NCI-H226 (cell line): ENCODE measurements at regions not wholly inside any gene's neighbourhood (a gene's known extent, or its start where the extent isn't known, plus 50 kb on each side); places are given as distances from the start of the nearest gene placed in this dataset.
A peak's percentile ranks its signal among the peaks of the same experiment; 100 is the strongest.
"Not testable (repeated sequence)": the region's sequence is repeated elsewhere in the genome, so short reads cannot be mapped to it uniquely, and the experiment has no call there.

ENCODE experiments used
- DNase-seq: peaks from one replicate; pipeline ENCODE4 v3.0.0-alpha.2; 2015

DNA sequence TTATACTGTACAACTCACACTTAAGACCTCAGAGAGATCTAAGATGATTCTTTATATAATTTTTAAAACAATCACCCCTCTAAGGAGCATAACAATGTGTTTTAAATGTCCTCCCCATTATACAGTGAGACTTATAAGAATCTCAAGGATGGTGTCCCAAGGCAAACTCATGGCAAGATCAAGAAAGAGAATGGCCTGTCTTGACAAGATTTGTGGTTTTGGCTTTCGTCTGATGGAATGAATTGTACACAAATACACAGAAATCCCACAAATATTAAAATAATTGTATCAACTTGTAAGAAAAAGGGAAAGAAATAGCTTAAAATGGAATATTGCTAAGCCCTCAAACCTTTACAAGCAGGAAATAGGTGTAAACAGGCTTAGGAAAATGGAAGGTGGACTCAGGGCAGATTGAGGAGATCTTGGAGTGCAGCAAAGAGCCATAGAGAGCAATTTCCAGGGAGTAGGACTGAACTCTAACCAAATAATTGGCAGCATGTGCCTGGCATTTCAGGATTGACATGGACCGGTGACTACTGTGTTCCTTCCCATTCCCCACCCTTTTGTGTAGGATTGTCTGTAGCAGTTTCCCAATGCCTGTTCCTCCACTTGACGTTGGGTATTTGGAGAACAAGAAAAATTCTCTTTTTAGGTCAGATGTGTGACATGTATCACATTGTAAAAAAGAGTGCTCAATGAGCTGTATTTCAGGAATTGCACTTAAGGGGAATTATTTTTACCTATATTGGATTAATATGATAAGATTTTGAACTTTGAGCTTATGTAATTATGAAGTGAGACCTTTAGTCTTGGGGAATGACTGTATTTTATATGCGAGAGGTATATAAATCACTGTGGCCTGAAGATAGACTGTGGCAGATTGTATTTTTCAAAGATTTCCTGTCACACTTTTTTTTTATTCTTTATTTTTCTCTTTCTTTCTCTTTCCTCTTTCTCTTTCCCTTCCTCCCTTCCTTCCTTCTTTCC lies 317.8 kb upstream of the SLITRK3 start:
- DNase-seq = no peak

GRCh38 chr3:165507576-165507975 lies 311.4 kb upstream of the SLITRK3 start:
- DNase-seq = peak; percentile 88

GRCh38 chr3:165507060-165507459 lies 310.9 kb upstream of the SLITRK3 start:
- DNase-seq = peak; percentile 24

DNA sequence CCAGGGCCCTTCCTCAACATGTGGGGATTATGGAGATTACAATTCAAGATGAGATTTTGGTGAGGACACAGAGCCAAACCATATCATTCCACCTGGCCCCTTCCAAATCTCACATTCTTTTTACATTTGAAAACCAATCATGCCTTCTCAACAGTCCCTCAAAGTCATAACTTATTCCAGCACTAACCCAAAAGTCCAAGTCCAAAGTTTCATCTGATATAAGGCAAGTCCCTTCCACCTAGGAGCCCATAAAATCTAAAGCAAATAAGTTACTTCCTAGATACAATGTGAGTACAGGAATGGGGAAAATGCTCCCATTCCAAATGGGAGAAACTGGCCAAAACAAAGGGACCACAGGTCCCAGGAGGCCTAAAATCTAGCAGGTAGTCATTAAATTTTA lies 309.5 kb upstream of the SLITRK3 start:
- DNase-seq = no peak

GRCh38 chr3:165504554-165504953 lies 308.4 kb upstream of the SLITRK3 start:
- DNase-seq = no peak

DNA sequence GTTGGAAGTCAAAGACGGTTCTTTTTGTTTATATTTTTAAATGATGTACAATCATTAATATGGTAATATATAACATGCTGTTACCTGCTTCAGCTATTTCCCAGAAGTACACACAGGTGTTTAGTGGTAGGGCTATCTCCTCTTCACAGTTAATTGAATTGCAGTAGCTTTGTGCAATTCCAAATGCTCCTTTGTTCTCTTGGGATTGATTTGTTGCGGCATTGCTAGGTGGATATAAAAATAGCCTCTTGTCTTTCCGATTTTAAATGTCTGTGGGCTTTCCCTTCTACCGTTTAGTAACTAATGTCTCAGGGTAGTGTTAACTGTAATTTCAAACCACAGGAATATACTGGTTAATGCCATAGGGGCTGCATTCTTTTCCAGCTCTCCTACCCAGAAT lies 307.6 kb upstream of the SLITRK3 start:
- no peak for DNase-seq

GRCh38 chr3:165503346-165503745 lies 307.2 kb upstream of the SLITRK3 start:
- DNase-seq = no peak

- DNase-seq = no peak
Measured at GRCh38 chr3:165502707-165503106, 306.5 kb upstream of the SLITRK3 start.

GRCh38 chr3:165498742-165499141 lies 302.6 kb upstream of the SLITRK3 start:
- not testable (repeated sequence) for DNase-seq

DNA sequence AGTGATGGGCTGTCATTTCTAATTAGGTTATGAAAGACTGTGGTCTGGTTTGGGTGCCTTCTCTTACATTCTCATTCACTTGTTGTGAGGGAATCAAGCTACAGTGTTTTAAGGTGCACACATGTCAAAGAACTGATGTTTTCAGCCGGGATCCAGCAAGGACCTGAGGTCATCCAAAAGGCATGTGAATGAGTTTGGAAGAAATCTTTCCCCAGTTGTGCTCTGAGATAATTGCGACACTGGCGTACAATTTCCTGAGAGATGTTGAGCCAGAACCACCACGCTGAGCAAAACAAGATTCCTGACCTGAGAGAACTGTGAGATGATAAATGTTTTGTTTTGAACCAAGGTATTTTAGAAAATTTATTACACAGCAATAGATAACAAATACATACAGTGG lies 295.3 kb upstream of the SLITRK3 start:
- DNase-seq = peak; percentile 96

DNA sequence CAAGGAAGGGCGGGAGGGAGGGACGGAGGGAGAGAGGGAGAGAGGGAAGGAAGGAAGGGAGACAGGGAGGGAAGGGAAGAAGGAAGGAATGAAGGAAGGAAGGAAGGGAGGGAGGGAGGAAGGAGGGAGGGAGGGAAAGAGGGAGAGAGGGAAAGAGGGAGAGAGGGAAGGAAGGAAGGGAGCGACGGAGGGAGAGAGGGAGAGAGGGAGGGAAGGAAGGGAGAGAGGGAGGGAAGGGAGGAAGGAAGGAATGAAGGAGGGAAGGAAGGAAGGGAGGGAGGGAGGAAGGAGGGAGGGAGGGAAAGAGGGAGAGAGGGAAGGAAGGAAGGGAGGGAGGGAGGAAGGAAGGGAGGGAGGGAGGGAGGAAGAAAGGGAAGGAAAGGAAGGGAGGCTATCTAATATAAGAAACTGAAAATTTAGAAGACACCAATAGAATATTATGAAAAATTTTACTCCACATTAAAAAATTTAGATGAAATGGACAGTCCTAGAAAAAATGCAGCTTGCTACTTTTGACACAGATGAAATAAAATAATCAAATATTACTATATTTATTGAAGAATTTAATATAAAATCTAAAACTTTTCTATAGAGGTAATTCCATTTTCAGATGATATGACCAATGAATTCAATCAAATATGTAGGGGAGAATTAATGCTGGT lies 280.3 kb upstream of the SLITRK3 start:
- no peak for DNase-seq

- DNase-seq = peak; percentile 70
Measured at GRCh38 chr3:165466856-165467255, 270.7 kb upstream of the SLITRK3 start.

DNA sequence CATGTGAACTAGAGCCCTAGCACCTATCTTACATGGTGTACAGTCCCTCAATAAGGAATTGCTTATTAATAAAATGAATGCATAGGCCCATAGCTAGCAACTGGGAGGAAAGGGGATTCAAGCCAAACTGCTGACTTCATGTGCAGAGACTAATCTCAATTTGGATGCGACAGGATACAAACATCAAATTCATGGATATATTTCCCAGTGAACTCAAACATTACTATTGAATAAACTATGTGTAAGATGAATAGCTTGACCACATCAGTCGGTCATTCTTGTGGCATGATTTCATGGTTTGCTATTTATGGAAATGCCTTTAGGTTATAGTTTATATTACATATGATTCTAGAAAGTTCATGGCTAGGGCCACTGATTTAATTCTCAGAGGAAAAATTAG lies 268.6 kb upstream of the SLITRK3 start:
- peak; percentile 85 for DNase-seq

DNA sequence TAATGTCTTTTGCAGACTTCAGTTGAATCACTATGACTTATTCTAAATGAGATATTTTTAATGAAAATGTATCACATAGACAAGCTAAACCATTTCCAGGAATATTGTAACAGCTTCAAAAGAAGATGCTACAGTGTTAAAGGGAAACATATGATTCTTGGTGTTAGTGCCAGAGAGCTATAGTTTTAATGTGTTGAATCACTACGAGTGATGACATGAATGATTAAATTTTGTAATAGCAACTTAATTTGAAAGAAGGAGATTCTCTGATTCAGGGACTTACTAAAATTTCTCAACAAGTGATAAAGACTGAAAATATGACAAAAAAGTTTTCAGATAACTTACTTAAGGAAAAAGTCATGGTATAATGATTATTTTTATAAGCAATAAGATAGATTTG lies 267.3 kb upstream of the SLITRK3 start:
- DNase-seq = no peak

- peak; percentile 64 for DNase-seq
Measured at GRCh38 chr3:165462636-165463334, 266.6 kb upstream of the SLITRK3 start.

DNA sequence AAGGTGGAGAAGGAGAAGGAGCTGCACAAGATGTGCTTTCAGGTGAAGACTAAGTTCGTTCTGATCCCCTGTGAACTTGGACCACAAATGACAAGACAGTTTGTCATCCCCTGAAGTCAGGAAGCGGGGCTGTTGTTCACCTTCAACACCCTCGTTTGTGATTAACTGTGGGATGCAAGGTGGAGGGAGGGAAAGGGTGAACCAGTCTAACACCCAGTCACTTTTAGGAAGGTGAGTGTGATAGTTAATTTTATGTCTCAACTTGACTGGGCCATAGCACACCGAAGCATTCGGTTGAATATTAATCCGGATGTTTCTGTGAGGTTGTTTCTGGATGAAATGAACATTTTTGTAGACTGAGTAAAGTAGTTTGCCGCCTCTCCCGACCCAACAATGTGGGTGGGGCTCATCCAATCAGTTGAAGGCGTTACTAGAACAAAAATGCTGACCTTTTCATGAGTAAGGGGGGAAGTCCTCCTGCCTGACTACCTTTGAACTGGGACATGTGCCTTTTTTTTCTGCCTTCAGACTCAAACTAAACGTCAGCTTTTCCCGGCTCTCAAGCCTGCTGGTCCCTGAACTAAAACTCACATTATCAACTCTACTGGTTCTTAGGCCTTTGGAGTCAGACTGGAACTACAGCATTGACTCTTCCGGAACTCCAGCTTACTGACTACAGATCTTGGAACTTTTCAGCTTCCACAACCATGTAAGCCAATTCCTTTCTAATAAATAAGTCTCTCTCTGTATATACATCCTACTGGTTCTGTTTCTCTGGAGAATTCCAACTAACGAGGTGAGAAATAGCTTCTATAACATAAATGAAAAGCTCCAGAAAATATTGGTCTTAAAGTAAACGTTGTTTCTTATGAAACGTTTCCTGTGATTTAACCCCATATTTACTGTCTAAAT lies 264.0 kb upstream of the SLITRK3 start:
- DNase-seq = no peak

- no peak for DNase-seq
Measured at GRCh38 chr3:165459111-165459510, 262.9 kb upstream of the SLITRK3 start.

DNA sequence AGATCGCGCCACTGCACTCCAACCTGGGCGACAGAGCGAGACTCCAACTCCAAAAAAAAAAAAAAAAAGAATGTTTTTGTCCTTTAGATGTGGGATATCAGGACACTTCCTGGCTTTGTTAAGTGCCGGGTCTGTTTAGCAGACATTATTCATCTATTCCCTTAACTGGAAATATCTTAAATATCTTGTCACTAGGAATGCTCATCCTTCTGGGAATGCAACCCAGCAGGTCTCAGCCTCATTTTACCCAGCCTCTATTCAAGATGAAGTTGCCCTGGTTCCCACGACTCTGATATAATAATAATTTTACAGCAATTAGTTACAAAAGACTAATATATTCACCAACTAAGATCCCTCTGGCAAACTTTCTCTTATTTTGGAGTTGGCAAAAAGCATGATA lies 260.9 kb upstream of the SLITRK3 start:
- DNase-seq = no peak

DNA sequence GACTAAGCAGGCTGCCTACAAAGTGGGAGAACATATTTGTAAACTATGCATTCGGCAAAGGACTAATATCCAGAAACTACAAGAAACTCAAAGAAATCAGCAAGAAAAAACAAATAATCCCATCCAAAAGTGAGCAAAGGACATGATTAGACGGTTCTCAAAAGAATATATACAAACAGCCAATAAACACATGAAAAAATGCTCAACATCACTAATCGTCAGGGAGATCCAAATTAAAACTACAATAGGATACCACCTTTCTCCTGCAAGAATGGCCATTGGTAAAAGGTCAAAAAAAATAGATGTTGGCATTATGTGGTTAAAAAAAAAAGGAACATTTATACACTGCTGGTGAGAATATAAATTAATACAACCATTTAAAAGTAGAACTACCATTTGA lies 259.6 kb upstream of the SLITRK3 start:
- no peak for DNase-seq

DNA sequence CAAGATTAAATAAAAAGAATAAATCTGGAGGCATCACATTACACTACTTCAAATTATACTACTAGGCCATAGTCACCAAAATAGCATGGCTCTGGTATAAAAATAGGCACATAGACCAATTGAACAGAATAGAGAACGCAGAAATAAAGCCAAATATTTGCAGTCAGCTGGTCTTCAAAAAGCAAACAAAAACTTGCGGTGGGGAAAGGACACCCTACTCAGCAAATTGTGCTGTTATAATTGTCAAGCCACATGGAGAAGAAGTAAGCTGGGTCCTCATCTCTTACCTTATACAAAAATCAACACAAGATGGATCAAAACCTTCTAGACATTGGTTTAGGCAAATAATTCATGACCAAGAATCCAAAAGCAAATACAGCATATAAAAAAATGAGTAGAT lies 259.2 kb upstream of the SLITRK3 start:
- DNase-seq = no peak

GRCh38 chr3:165451371-165452070 lies 255.3 kb upstream of the SLITRK3 start:
- no peak for DNase-seq

DNA sequence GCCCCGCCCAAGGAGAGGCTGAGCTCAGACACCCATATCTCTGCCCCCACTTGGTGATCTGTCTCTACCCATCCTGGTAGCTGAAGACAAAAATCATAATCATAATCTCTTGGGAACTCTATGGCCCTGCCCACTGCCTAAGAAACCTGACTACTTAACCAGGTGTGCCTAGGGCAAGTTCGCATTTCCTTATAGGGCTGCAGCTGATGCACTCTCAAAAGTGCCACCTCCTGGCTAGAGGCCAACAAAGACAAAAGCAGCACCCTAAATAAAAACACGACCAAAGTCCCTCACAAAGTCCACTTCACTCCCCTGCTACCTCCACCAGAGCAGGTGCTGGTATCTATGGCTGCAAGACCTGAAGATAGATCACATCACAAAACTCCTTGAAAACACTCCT lies 250.4 kb upstream of the SLITRK3 start:
- DNase-seq = no peak
